B cell (primary cell): ENCODE measurements at regions not wholly inside any gene's neighbourhood (a gene's known extent, or its start where the extent isn't known, plus 50 kb on each side); places are given as distances from the start of the nearest gene placed in this dataset.

Experiments
- ATAC-seq: fragments of 200-7000 bp; cut with Tn5 transposase; one replicate; pipeline ENCODE4 v1.10.0; 2021; ENCODE audit warnings: low read depth, mild to moderate bottlenecking, moderate number of reproducible peaks, moderate library complexity
- CTCF ChIA-PET: fragments of 350-600 bp; sonication (Branson Sonifier 250); formaldehyde crosslinking; loops from one replicate; lab custom pipeline; 2021; ENCODE audit warnings: antibody characterized with exemption, inconsistent platforms; lab: Charles Lee
- POLR2A ChIA-PET: fragments of 350-600 bp; sonication (Branson Sonifier 250); formaldehyde crosslinking; loops from one replicate; lab custom pipeline; 2021; ENCODE audit warnings: antibody characterized with exemption; lab: Charles Lee
- DNase-seq: peaks from one replicate; pipeline ENCODE4 v3.0.0; 2013
- H2AFZ ChIP-seq: 2 replicates; pipeline ENCODE4 v1.6.1; 2012; ENCODE audit warnings: mild to moderate bottlenecking, low read depth, low read length; ENCODE audit not compliant: insufficient read depth, poor library complexity, severe bottlenecking
- H3K27ac ChIP-seq, 2 donors: 1 replicate in 1 of 2; 2 replicates in 1 of 2; pipeline ENCODE4 v1.5.1; 2012 to 2013; ENCODE audit warnings: low read length in 2 of 2, mild to moderate bottlenecking in 2 of 2, moderate library complexity in 1 of 2
- H3K27me3 ChIP-seq, 4 experiments: fragments of 200-600 bp in 1 of 4; sonication (generic) in 1 of 4; replicated peaks in 1 of 4; 1 replicate in 2 of 4; 2 replicates in 2 of 4; pipeline versions ENCODE4 v1.6.1 to v1.7.0; 2013 to 2016; ENCODE audit warnings: low read length in 3 of 4, mild to moderate bottlenecking in 2 of 4, mixed read lengths in 1 of 4, moderate library complexity in 1 of 4; ENCODE audit not compliant: insufficient read depth in 4 of 4, control insufficient read depth in 3 of 4; ENCODE audit errors: control extremely low read depth in 1 of 4
- H3K36me3 ChIP-seq, 2 experiments: replicated peaks in 1 of 2; 1 replicate in 1 of 2; 2 replicates in 1 of 2; pipeline versions ENCODE4 v1.6.1 to v1.7.1; 2013; ENCODE audit warnings: low read length in 1 of 2; ENCODE audit not compliant: insufficient read depth in 2 of 2, control insufficient read depth in 1 of 2; ENCODE audit errors: control extremely low read depth in 1 of 2, extremely low read depth in 1 of 2
- H3K4me1 ChIP-seq, 2 donors: fragments of 200-600 bp in 1 of 2; sonication (generic) in 1 of 2; 1 replicate in 1 of 2; 2 replicates in 1 of 2; pipeline versions ENCODE4 v1.5.1 to v1.6.1; 2013 to 2017; ENCODE audit warnings: low read length in 2 of 2; ENCODE audit not compliant: control insufficient read depth in 2 of 2, insufficient read depth in 2 of 2
- H3K4me2 ChIP-seq: replicated peaks from 2 replicates; pipeline ENCODE3; 2012; ENCODE audit warnings: mild to moderate bottlenecking, low read depth, low read length; ENCODE audit not compliant: poor library complexity, severe bottlenecking
- H3K4me3 ChIP-seq, 5 experiments: fragments of 200-600 bp in 1 of 5; sonication (generic) in 1 of 5; 1 replicate in 3 of 5; 2 replicates in 2 of 5; pipeline versions ENCODE4 v1.5.1 to v1.7.0; 2011 to 2016; ENCODE audit warnings: low read length in 4 of 5, mild to moderate bottlenecking in 4 of 5, low read depth in 2 of 5, control low read depth in 1 of 5, moderate library complexity in 1 of 5; ENCODE audit not compliant: insufficient read depth in 1 of 5; ENCODE audit errors: control extremely low read depth in 1 of 5, extremely low read depth in 1 of 5
- H3K79me2 ChIP-seq: fragments of 200-600 bp; sonication (generic); one replicate; pipeline ENCODE4 v1.6.0; 2016; ENCODE audit warnings: low read length; ENCODE audit not compliant: control insufficient read depth, insufficient read depth
- H3K9ac ChIP-seq: fragments of 200-600 bp; sonication (generic); 2 replicates; pipeline ENCODE4 v1.6.1; 2017; ENCODE audit warnings: mild to moderate bottlenecking, low read length, moderate library complexity
- H3K9me3 ChIP-seq, 3 donors: one replicate each; pipeline versions ENCODE4 v1.6.1 to v1.7.1; 2013; ENCODE audit warnings: low read length in 2 of 3; ENCODE audit not compliant: control insufficient read depth in 2 of 3, insufficient read depth in 1 of 3; ENCODE audit errors: control extremely low read depth in 1 of 3
- H4K20me1 ChIP-seq: 2 replicates; pipeline ENCODE4 v1.6.0; 2012; ENCODE audit warnings: mild to moderate bottlenecking, low read length; ENCODE audit not compliant: insufficient read depth, control insufficient read depth, poor library complexity, severe bottlenecking
- H3K27ac Mint-ChIP-seq: one replicate; pipeline ENCODE4 v1.8.0; 2021; ENCODE audit warnings: mixed read lengths
- H3K27me3 Mint-ChIP-seq: one replicate; pipeline ENCODE4 v1.8.0; 2021; ENCODE audit warnings: mixed read lengths
- H3K4me1 Mint-ChIP-seq: one replicate; pipeline ENCODE4 v1.8.0; 2021; ENCODE audit warnings: mixed read lengths
- H3K4me3 Mint-ChIP-seq: one replicate; pipeline ENCODE4 v1.8.0; 2021; ENCODE audit warnings: mixed read lengths
- H3K9me3 Mint-ChIP-seq: one replicate; pipeline ENCODE4 v1.8.0; 2022; ENCODE audit warnings: mixed read lengths; ENCODE audit not compliant: insufficient read depth
- CTCF ChIP-seq: fragments of 200-600 bp; IDR thresholded peaks from one replicate; pipeline ENCODE4 v1.8.0; 2022; ENCODE audit warnings: antibody characterized with exemption, mild to moderate bottlenecking
- EZH2 ChIP-seq: IDR thresholded peaks from 2 replicates; pipeline ENCODE4 v1.6.1; 2012; ENCODE audit warnings: borderline replicate concordance, low read depth, mild to moderate bottlenecking, moderate library complexity, low read length; ENCODE audit not compliant: insufficient read depth, poor library complexity, severe bottlenecking
- WGBS: methylation state at CpG from one replicate; pipeline ENCODE4 v1.1.5; 2013; ENCODE audit warnings: missing lambda C conversion rate; ENCODE audit not compliant: insufficient coverage; 5-methylcytosine and 5-hydroxymethylcytosine counted together
- intact Hi-C: fragments of 100-400 bp; cut with micrococcal nuclease; formaldehyde crosslinking; loops from one replicate; pipeline ENCODE4 v1.10.0; 2022

- no peaks in the 10 kb centered on the region for H3K27me3 Mint-ChIP-seq
- TF ChIP-seq EZH2 (no peak), CTCF (no peak)
- Histone ChIP-seq H3K79me2 (no peaks in the 10 kb centered on the region), H3K4me3 (no peak overlapping the region), H4K20me1 (no peaks in the 10 kb centered on the region), H2AFZ (no peak overlapping the region), H3K36me3 (no peaks in the 10 kb centered on the region), H3K4me1 (no peaks in the 10 kb centered on the region), H3K4me2 (no peak overlapping the region), H3K9ac (no peak overlapping the region), H3K27ac (no peak overlapping the region), H3K9me3 (no peaks in the 10 kb centered on the region), H3K27me3 (no peaks in the 10 kb centered on the region)
- no peaks in the 10 kb centered on the region for H3K4me1 Mint-ChIP-seq
- CTCF ChIA-PET, result no interaction called here
- no peak for DNase-seq
- no peak overlapping the region for H3K27ac Mint-ChIP-seq
- WGBS, result no CpG with 5 or more reads among the region's 2 CpGs
- H3K4me3 Mint-ChIP-seq, result no peak overlapping the region
- no peak for ATAC-seq
- POLR2A ChIA-PET, result no interaction called here
- H3K9me3 Mint-ChIP-seq, result no peaks in the 10 kb centered on the region
- intact Hi-C loops, result no loop called here
Measured at GRCh38 chr6:66390393-66390792, 683.4 kb upstream of the EYS start.

- 69% methylated on average over 1 of the region's 2 CpGs for WGBS
- DNase-seq (no peak), ATAC-seq (no peak)
- Histone ChIP-seq H3K27ac (no peak overlapping the region), H3K36me3 (no peaks in the 10 kb centered on the region), H2AFZ (no peak overlapping the region), H3K4me1 (no peaks in the 10 kb centered on the region), H3K9ac (no peak overlapping the region), H4K20me1 (no peaks in the 10 kb centered on the region), H3K9me3 (no peaks in the 10 kb centered on the region), H3K4me2 (no peak overlapping the region), H3K27me3 (no peaks in the 10 kb centered on the region), H3K4me3 (no peak overlapping the region), H3K79me2 (no peaks in the 10 kb centered on the region)
- peaks cover 2% of the 10 kb centered on the region for H3K9me3 Mint-ChIP-seq
- ChIA-PET CTCF (no interaction called here), POLR2A (no interaction called here)
- H3K4me1 Mint-ChIP-seq, result no peaks in the 10 kb centered on the region
- H3K27ac Mint-ChIP-seq, result no peak overlapping the region
- intact Hi-C loops, result no loop called here
- H3K4me3 Mint-ChIP-seq, result no peak overlapping the region
- no peaks in the 10 kb centered on the region for H3K27me3 Mint-ChIP-seq
- TF ChIP-seq CTCF, result no peak
- TF ChIP-seq EZH2, result no peak
Measured at GRCh38 chr6:66376001-66376400, 669.0 kb upstream of the EYS start.
